ENCODE measurements at regions not wholly inside any gene's neighbourhood (a gene's known extent, or its start where the extent isn't known, plus 50 kb on each side); places are given as distances from the start of the nearest gene placed in this dataset.

DNA sequence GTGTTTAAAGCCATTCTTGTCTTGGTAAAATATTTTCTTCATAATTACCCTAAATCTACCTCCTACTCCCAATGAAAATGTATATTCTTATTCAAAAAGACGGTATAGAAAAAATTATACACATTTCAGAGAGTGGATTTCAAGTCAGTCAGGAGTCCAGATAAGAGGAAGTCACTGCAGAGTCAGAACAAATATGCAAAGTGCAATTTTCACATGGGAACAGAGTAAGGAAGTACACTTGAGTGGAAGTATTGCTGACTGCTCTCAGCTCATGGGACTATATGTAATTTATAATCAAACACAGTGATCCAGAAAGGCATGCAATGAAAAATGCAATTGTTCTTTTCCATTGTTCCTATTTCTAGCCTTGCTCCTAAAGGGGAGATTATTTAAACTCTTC is 1128.0 kb downstream of the AACS start:
- TF ChIP-seq, protein P1, sequence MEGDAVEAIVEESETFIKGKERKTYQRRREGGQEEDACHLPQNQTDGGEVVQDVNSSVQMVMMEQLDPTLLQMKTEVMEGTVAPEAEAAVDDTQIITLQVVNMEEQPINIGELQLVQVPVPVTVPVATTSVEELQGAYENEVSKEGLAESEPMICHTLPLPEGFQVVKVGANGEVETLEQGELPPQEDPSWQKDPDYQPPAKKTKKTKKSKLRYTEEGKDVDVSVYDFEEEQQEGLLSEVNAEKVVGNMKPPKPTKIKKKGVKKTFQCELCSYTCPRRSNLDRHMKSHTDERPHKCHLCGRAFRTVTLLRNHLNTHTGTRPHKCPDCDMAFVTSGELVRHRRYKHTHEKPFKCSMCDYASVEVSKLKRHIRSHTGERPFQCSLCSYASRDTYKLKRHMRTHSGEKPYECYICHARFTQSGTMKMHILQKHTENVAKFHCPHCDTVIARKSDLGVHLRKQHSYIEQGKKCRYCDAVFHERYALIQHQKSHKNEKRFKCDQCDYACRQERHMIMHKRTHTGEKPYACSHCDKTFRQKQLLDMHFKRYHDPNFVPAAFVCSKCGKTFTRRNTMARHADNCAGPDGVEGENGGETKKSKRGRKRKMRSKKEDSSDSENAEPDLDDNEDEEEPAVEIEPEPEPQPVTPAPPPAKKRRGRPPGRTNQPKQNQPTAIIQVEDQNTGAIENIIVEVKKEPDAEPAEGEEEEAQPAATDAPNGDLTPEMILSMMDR (conservative IDR thresholded peaks at IDR 0.05 in 1 of 2, IDR thresholded peaks at IDR 0.05 in 1 of 2; ENCODE audit: extremely low read depth in 1 of 2, insufficient read depth in 1 of 2, low read depth in 1 of 2, low read length in 2 of 2): no peak
- TF ChIP-seq EZH2 (IDR thresholded peaks at IDR 0.05; ENCODE audit: borderline replicate concordance, low read length): no peak

All from mammary epithelial cell (primary cell).